Neural crest cell (in vitro differentiated cells): ENCODE measurements at regions not wholly inside any gene's neighbourhood (a gene's known extent, or its start where the extent isn't known, plus 50 kb on each side); places are given as distances from the start of the nearest gene placed in this dataset.

ENCODE experiments used
- DNase-seq: peaks from one replicate; pipeline ENCODE4 v3.0.0; 2021; ENCODE audit warnings: low read depth, mixed read lengths, low spot score
- H3K27ac Mint-ChIP-seq: one replicate; pipeline ENCODE4 v1.8.0; 2021; ENCODE audit warnings: mild to moderate bottlenecking, mixed read lengths; ENCODE audit not compliant: unreplicated experiment
- H3K27me3 Mint-ChIP-seq: 2 replicates; pipeline ENCODE4 v1.8.0; 2021; ENCODE audit warnings: low read depth, mild to moderate bottlenecking, mixed read lengths
- H3K36me3 Mint-ChIP-seq: 2 replicates; pipeline ENCODE4 v1.8.0; 2021; ENCODE audit warnings: low read depth, mild to moderate bottlenecking, mixed read lengths
- H3K4me1 Mint-ChIP-seq: 2 replicates; pipeline ENCODE4 v1.8.0; 2021; ENCODE audit warnings: mixed read lengths
- H3K4me3 Mint-ChIP-seq: one replicate; pipeline ENCODE4 v1.8.0; 2021; ENCODE audit warnings: mild to moderate bottlenecking, mixed read lengths
- H3K9me3 Mint-ChIP-seq: 2 replicates; pipeline ENCODE4 v1.8.0; 2021; ENCODE audit warnings: mixed read lengths
- CTCF ChIP-seq: fragments of 200-600 bp; sonication (generic); conservative IDR thresholded peaks from 2 replicates; pipeline ENCODE4 v1.5.0; 2021; ENCODE audit warnings: antibody characterized with exemption, mild to moderate bottlenecking

- H3K27me3 Mint-ChIP-seq = no peaks in the 10 kb centered on the region
- H3K27ac Mint-ChIP-seq = no peak overlapping the region
- H3K36me3 Mint-ChIP-seq = peaks cover 15% of the 10 kb centered on the region
- H3K4me3 Mint-ChIP-seq = no peak overlapping the region
- DNase-seq = no peak
- TF ChIP-seq CTCF = no peak
- H3K9me3 Mint-ChIP-seq = peaks cover 20% of the 10 kb centered on the region
- no peaks in the 10 kb centered on the region for H3K4me1 Mint-ChIP-seq
These were observed 1126.4 kb upstream of the C9orf72 start for GRCh38 chr9:28699632-28700031.

GRCh38 chr9:28707616-28708015 lies 1134.3 kb upstream of the C9orf72 start:
- H3K36me3 Mint-ChIP-seq = no peaks in the 10 kb centered on the region
- H3K4me3 Mint-ChIP-seq = no peak overlapping the region
- H3K27me3 Mint-ChIP-seq = no peaks in the 10 kb centered on the region
- DNase-seq = no peak
- peaks cover 5% of the 10 kb centered on the region for H3K9me3 Mint-ChIP-seq
- TF ChIP-seq CTCF = no peak
- no peaks in the 10 kb centered on the region for H3K4me1 Mint-ChIP-seq
- no peak overlapping the region for H3K27ac Mint-ChIP-seq

- no peak for DNase-seq
- H3K4me1 Mint-ChIP-seq = no peaks in the 10 kb centered on the region
- no peaks in the 10 kb centered on the region for H3K36me3 Mint-ChIP-seq
- TF ChIP-seq CTCF = no peak
- H3K27me3 Mint-ChIP-seq = no peaks in the 10 kb centered on the region
- H3K4me3 Mint-ChIP-seq = no peak overlapping the region
- H3K9me3 Mint-ChIP-seq = no peaks in the 10 kb centered on the region
- no peak overlapping the region for H3K27ac Mint-ChIP-seq
These were observed 1140.9 kb upstream of the C9orf72 start for GRCh38 chr9:28714188-28714587.

GRCh38 chr9:28718226-28718625 lies 1144.9 kb upstream of the C9orf72 start:
- H3K9me3 Mint-ChIP-seq = no peaks in the 10 kb centered on the region
- no peak overlapping the region for H3K4me3 Mint-ChIP-seq
- TF ChIP-seq CTCF = no peak
- no peak for DNase-seq
- no peaks in the 10 kb centered on the region for H3K36me3 Mint-ChIP-seq
- no peaks in the 10 kb centered on the region for H3K4me1 Mint-ChIP-seq
- H3K27me3 Mint-ChIP-seq = no peaks in the 10 kb centered on the region
- no peak overlapping the region for H3K27ac Mint-ChIP-seq

GRCh38 chr9:28720746-28721145 lies 1147.5 kb upstream of the C9orf72 start:
- H3K4me1 Mint-ChIP-seq = no peaks in the 10 kb centered on the region
- no peak for DNase-seq
- no peaks in the 10 kb centered on the region for H3K9me3 Mint-ChIP-seq
- H3K27me3 Mint-ChIP-seq = no peaks in the 10 kb centered on the region
- H3K4me3 Mint-ChIP-seq = no peak overlapping the region
- H3K27ac Mint-ChIP-seq = no peak overlapping the region
- TF ChIP-seq CTCF = no peak
- H3K36me3 Mint-ChIP-seq = no peaks in the 10 kb centered on the region

- Mint-ChIP-seq H3K4me1 (no peaks in the 10 kb centered on the region), H3K36me3 (no peaks in the 10 kb centered on the region), H3K4me3 (no peak overlapping the region), H3K27ac (no peak overlapping the region), H3K9me3 (peaks cover 2% of the 10 kb centered on the region), H3K27me3 (no peaks in the 10 kb centered on the region)
- DNase-seq = no peak
- TF ChIP-seq CTCF = no peak
These were observed 1156.8 kb upstream of the C9orf72 start for GRCh38 chr9:28730111-28730510.
